OCI-LY7 (cell line): ENCODE measurements at regions not wholly inside any gene's neighbourhood (a gene's known extent, or its start where the extent isn't known, plus 50 kb on each side); places are given as distances from the start of the nearest gene placed in this dataset.

Experiments used
- CTCF ChIP-seq: fragments of 200-600 bp; sonication (generic); conservative IDR thresholded peaks from 2 replicates; pipeline ENCODE4 v1.5.1; 2014; ENCODE audit warnings: mild to moderate bottlenecking, antibody characterized with exemption, low read length, moderate library complexity, mixed read lengths
- EZH2phosphoT487 ChIP-seq: fragments of 200-600 bp; sonication (generic); IDR thresholded peaks from 2 replicates; pipeline ENCODE4 v1.6.1; 2018; ENCODE audit warnings: low read depth, borderline replicate concordance, mild to moderate bottlenecking, mixed run types, antibody characterized with exemption, low read length, moderate library complexity, mixed read lengths

- TF ChIP-seq CTCF: no peak
- TF ChIP-seq EZH2phosphoT487: no peak
Measured at GRCh38 chr1:844472-845026, 79.2 kb upstream of the SAMD11 start.
